SK-N-SH (cell line): ENCODE measurements at regions not wholly inside any gene's neighbourhood (a gene's known extent, or its start where the extent isn't known, plus 50 kb on each side); places are given as distances from the start of the nearest gene placed in this dataset.

Source experiments
- CTCF ChIA-PET: fragments of 300-600, 350-600 bp; formaldehyde crosslinking; extraction: SDS; loops from one replicate; lab custom pipeline; 2021; lab: Yijun Ruan, JAX
- POLR2A ChIA-PET: fragments of 350-600 bp; sonication (Branson Sonifier 250); formaldehyde crosslinking; extraction: SDS; loops from one replicate; lab custom pipeline; 2020; ENCODE audit warnings: antibody characterized with exemption, inconsistent platforms; lab: Yijun Ruan, JAX
- DNase-seq: peaks from one replicate; pipeline ENCODE4 v3.0.0; 2012
- H2AFZ ChIP-seq: fragments of 200-600 bp; sonication (generic); 2 replicates; pipeline ENCODE4 v1.8.1; 2016; ENCODE audit warnings: antibody characterized with exemption, mild to moderate bottlenecking, low read depth
- H3F3A ChIP-seq: fragments of 200-600 bp; sonication (generic); replicated peaks from 2 replicates; pipeline ENCODE3; 2016; ENCODE audit warnings: antibody characterized with exemption, mild to moderate bottlenecking; ENCODE audit not compliant: insufficient read depth
- H3K27ac ChIP-seq, 2 experiments: fragments of 200-500 bp in 1 of 2; fragments of 200-600 bp in 1 of 2; sonication (Bioruptor generic) in 1 of 2; sonication (generic), shearing (Covaris generic) in 1 of 2; 2 replicates each; pipeline versions ENCODE4 v1.5.1 to v1.6.1; 2014 to 2016; ENCODE audit warnings: low read depth in 2 of 2, inconsistent platforms in 1 of 2, low read length in 1 of 2, mild to moderate bottlenecking in 1 of 2, mixed read lengths in 1 of 2
- H3K27me3 ChIP-seq: fragments of 200-600 bp; sonication (generic), shearing (Covaris generic); 2 replicates; pipeline ENCODE4 v1.6.1; 2016; ENCODE audit warnings: mixed run types; ENCODE audit not compliant: insufficient read depth
- H3K36me3 ChIP-seq, 2 experiments: fragments of 200-500 bp in 1 of 2; fragments of 200-600 bp in 1 of 2; sonication (Bioruptor generic) in 1 of 2; sonication (generic) in 1 of 2; replicated peaks in 1 of 2; 2 replicates each; pipeline versions ENCODE3 to v1.5.1; 2014 to 2016; ENCODE audit warnings: low read length in 1 of 2, mild to moderate bottlenecking in 1 of 2; ENCODE audit not compliant: insufficient read depth in 2 of 2, control insufficient read depth in 1 of 2
- H3K4me1 ChIP-seq, 2 experiments: fragments of 200-500 bp in 1 of 2; fragments of 200-600 bp in 1 of 2; sonication (Bioruptor generic) in 1 of 2; sonication (generic), shearing (Covaris generic) in 1 of 2; 2 replicates each; pipeline versions ENCODE4 v1.5.1 to v1.6.1; 2014 to 2016; ENCODE audit warnings: low read depth in 1 of 2, low read length in 1 of 2, mixed run types in 1 of 2; ENCODE audit not compliant: insufficient read depth in 2 of 2, control insufficient read depth in 1 of 2
- H3K4me2 ChIP-seq: fragments of 200-600 bp; sonication (generic), shearing (Covaris generic); 2 replicates; pipeline ENCODE4 v1.6.1; 2017; ENCODE audit warnings: mixed run types
- H3K4me3 ChIP-seq, 2 experiments: fragments of 200-500 bp in 1 of 2; fragments of 200-600 bp in 1 of 2; sonication (Bioruptor generic) in 1 of 2; sonication (generic), shearing (Covaris generic) in 1 of 2; 2 replicates each; pipeline versions ENCODE4 v1.5.1 to v1.8.1; 2014 to 2016; ENCODE audit warnings: low read depth in 2 of 2, inconsistent platforms in 1 of 2, low read length in 1 of 2, mild to moderate bottlenecking in 1 of 2, mixed read lengths in 1 of 2, moderate library complexity in 1 of 2
- H3K79me2 ChIP-seq: fragments of 200-600 bp; sonication (generic); 2 replicates; pipeline ENCODE4 v1.8.1; 2017; ENCODE audit warnings: mild to moderate bottlenecking; ENCODE audit not compliant: insufficient read depth
- H3K9ac ChIP-seq: fragments of 200-600 bp; sonication (generic); 2 replicates; pipeline ENCODE4 v1.6.1; 2017; ENCODE audit warnings: mixed run types
- H3K9me2 ChIP-seq: fragments of 200-600 bp; sonication (generic); 2 replicates; pipeline ENCODE4 v1.6.1; 2017; ENCODE audit warnings: mixed run types
- H3K9me3 ChIP-seq: fragments of 200-600 bp; sonication (generic); 2 replicates; pipeline ENCODE4 v1.6.1; 2017; ENCODE audit warnings: mixed run types, mild to moderate bottlenecking, moderate library complexity
- H4K20me1 ChIP-seq: fragments of 200-600 bp; sonication (generic); 2 replicates; pipeline ENCODE4 v1.6.1; 2017; ENCODE audit warnings: mild to moderate bottlenecking, mixed run types; ENCODE audit not compliant: insufficient read depth
- CHD2 ChIP-seq: fragments of 150-350 bp; IDR thresholded peaks from 2 replicates; pipeline ENCODE4 v1.6.1; 2018; ENCODE audit warnings: low read length; ENCODE audit not compliant: partially characterized antibody
- EZH2phosphoT487 ChIP-seq: fragments of 200-600 bp; sonication (generic); IDR thresholded peaks from 2 replicates; pipeline ENCODE4 v1.6.1; 2017; ENCODE audit warnings: low read depth, mixed run types, mild to moderate bottlenecking, antibody characterized with exemption, moderate library complexity, borderline replicate concordance
- GATA2 ChIP-seq: sonication (generic); formaldehyde crosslinking; IDR thresholded peaks from 2 replicates; pipeline ENCODE4 v1.5.0; 2020; ENCODE audit warnings: mild to moderate bottlenecking, missing genetic modification reagents
- PBX3 ChIP-seq: IDR thresholded peaks from 2 replicates; pipeline ENCODE4; 2012
- RAD21 ChIP-seq: IDR thresholded peaks from 2 replicates; pipeline ENCODE4 v1.6.1; 2012; ENCODE audit warnings: mild to moderate bottlenecking, low read length
- REST ChIP-seq: IDR thresholded peaks from 2 replicates; pipeline ENCODE4 v1.6.1; 2012; ENCODE audit warnings: mild to moderate bottlenecking, low read depth, low read length, moderate library complexity
- RFX5 ChIP-seq: IDR thresholded peaks from 2 replicates; pipeline ENCODE4 v1.6.1; 2012; ENCODE audit warnings: mild to moderate bottlenecking, improper control_type of control experiment, low read length
- RXRA ChIP-seq: IDR thresholded peaks from 2 replicates; pipeline ENCODE4 v1.4.0; 2012; ENCODE audit warnings: low read depth, mild to moderate bottlenecking, borderline replicate concordance
- SIN3A ChIP-seq: IDR thresholded peaks from 2 replicates; pipeline ENCODE4 v1.6.1; 2012; ENCODE audit warnings: low read depth, mild to moderate bottlenecking, low read length, moderate library complexity, borderline replicate concordance
- WGBS: methylation state at CpG from one replicate; pipeline ENCODE4 v1.1.6; 2017; ENCODE audit warnings: low lambda C conversion rate; 5-methylcytosine and 5-hydroxymethylcytosine counted together
- TF ChIP-seq, protein P1 (sequence below): IDR thresholded peaks from 2 replicates; pipeline ENCODE4 v1.4.0; 2012; ENCODE audit warnings: low read depth
- TF ChIP-seq, protein P2 (sequence below): IDR thresholded peaks from 2 replicates; pipeline ENCODE4 v1.4.0; 2012; ENCODE audit warnings: low read depth, borderline replicate concordance
- TF ChIP-seq, protein P3 (sequence below): fragments of 150-350 bp; IDR thresholded peaks from 2 replicates; pipeline ENCODE4 v1.6.1; 2017; ENCODE audit warnings: antibody characterized with exemption, low read length, low read depth, borderline replicate concordance

GRCh38 chr13:47656651-47657050 lies 344.4 kb downstream of the SUCLA2 start:
- POLR2A ChIA-PET = no interaction called here
- Histone ChIP-seq H3K27me3 (no peaks in the 10 kb centered on the region), H3K79me2 (no peaks in the 10 kb centered on the region), H3K4me3 (no peak overlapping the region), H3K9ac (no peak overlapping the region), H3K9me3 (no peaks in the 10 kb centered on the region), H2AFZ (no peak overlapping the region), H3K36me3 (no peaks in the 10 kb centered on the region), H3K27ac (no peak overlapping the region), H3K4me1 (no peaks in the 10 kb centered on the region; a peak in 1 of 4 replicates), H4K20me1 (no peaks in the 10 kb centered on the region), H3F3A (peaks cover 5% of the 10 kb centered on the region), H3K4me2 (no peak overlapping the region), H3K9me2 (no peaks in the 10 kb centered on the region)
- 50% methylated on average over 1 of the region's 1 CpG for WGBS
- TF ChIP-seq, protein P1, sequence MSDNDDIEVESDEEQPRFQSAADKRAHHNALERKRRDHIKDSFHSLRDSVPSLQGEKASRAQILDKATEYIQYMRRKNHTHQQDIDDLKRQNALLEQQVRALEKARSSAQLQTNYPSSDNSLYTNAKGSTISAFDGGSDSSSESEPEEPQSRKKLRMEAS = no peak
- TF ChIP-seq, protein P2, sequence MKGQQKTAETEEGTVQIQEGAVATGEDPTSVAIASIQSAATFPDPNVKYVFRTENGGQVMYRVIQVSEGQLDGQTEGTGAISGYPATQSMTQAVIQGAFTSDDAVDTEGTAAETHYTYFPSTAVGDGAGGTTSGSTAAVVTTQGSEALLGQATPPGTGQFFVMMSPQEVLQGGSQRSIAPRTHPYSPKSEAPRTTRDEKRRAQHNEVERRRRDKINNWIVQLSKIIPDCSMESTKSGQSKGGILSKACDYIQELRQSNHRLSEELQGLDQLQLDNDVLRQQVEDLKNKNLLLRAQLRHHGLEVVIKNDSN = no peak
- TF ChIP-seq SIN3A (no peak), GATA2 (CRISPR knock-in tag) (no peak), RFX5 (no peak), PBX3 (no peak), RAD21 (no peak), CHD2 (no peak), REST (no peak), EZH2phosphoT487 (no peak), RXRA (no peak)
- TF ChIP-seq, protein P3, sequence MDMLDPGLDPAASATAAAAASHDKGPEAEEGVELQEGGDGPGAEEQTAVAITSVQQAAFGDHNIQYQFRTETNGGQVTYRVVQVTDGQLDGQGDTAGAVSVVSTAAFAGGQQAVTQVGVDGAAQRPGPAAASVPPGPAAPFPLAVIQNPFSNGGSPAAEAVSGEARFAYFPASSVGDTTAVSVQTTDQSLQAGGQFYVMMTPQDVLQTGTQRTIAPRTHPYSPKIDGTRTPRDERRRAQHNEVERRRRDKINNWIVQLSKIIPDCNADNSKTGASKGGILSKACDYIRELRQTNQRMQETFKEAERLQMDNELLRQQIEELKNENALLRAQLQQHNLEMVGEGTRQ = no peak
- no peak for DNase-seq
- CTCF ChIA-PET = no interaction called here
